NCI-H1417 (cell line): ENCODE measurements at regions not wholly inside any gene's neighbourhood (a gene's known extent, or its start where the extent isn't known, plus 50 kb on each side); places are given as distances from the start of the nearest gene placed in this dataset.

Source experiments
- DNase-seq, 3 experiments: peaks; one replicate each; lab custom pipeline; 2025; lab: John Stamatoyannopoulos, UW

DNA sequence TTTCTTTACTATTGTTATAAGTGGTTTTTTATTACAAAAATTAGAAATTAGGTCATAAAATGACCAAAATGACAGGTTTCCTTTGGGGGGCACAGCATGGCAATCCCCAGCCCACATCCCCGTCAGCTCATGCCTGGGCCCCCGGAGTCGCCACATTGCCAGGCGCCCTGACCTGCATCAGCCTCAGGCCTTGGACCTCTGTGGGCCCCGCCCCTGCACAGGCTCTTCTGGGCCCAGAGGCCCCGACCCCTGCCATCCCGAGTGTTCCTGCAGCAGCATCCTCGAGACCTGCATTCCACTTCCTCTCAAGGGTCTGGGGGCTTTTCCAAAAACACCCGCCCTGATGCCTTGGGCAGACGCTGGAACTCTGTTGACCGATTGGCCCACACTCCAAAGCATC, 391.1 kb upstream of the MGMT start:
- no peak for DNase-seq

DNA sequence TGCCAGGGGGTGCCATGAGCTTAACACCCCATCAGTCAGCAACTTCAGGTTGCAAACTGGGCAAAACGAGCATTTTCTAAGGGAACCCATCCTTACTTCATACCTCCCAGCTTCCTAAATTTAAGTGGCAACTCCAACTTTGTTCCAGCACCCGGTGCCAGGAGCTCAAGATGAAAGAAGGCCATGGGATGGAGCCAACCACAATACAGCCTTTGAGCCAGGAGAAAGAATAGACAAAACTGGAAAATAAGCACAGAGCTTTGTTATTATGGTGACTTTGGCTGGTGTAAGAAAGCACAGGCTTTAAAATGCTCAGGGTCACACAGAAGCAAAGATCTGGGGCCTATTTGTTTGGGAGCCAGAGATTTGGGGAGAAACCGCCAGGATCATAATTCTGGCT, 388.7 kb upstream of the MGMT start:
- no peak for DNase-seq

DNA sequence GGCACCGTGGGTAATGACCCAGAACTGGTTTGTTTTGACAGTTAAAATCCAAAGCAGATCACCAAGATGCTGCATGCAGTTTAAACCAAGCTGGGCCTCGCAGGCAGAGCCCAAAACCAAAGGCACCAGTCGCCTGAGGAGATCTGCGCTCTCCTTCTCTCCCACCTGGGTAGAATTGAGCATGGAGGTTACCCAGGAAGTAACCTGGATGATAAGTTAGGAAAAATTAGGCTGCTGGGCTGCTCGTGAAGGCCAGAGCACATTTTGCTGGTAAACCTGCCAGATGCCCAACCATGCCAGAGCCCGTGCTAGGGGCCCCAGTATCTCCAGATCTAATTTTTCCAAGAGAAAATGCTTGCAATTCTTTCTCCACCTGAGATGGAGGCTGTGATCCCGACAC, 388.3 kb upstream of the MGMT start:
- no peak for DNase-seq

DNA sequence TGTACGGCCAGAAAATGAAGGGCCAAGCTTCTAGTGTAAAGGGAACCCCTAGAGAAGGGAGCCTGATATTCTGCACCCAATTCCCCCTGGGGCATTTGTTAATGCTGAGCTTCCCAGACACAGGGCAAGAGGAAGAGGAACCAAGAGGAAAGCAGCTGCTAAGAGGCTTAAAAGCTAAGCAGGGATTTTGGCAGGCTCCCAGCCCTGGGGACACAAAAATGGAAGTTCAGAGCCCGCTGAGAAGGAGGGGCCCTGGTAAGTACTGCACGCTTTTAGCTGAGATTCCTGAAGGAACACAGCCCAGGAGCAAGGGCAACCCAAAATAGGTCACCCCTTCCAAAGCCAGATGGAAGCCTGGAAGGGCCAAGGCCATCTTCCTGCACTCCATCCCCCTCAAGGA, 387.3 kb upstream of the MGMT start:
- no peak for DNase-seq

DNA sequence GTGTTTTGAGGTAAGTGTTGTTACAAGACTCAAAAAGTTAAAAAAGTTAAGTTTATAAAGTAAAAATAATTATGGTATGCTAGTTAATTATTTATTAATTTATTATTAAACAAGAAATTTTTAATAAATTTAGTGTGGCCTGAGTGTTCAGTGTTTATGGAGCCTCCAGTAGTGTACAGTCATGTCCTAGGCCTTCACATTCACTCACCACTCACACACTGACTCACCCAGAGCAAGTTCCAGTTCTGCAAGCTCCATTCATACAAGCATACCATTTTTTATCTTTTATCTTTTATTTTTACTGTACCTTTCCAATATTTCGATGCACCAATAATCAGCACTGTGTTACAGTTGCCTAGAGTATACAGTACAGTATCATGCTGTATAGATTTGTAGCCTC, 381.2 kb upstream of the MGMT start:
- no peak for DNase-seq

DNA sequence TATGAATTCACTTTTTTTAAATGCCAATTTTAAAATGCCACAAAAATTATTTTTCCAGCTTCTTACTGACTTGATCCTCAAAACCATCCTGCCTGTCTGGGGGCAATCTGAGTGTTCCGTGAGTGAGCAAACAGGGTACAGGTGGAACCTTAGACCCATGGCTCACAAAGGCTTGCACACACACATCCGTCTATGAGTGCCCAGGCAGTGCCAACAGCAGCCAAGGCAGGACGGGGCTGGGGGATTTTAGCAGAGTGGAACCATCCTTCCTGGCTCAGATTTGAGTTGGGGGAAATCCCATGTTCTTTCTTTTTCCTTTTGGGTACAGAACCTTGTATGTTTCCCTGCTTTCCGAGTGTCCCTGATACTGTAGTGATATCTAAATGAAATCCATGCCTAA, 377.7 kb upstream of the MGMT start:
- DNase-seq: no peak

DNA sequence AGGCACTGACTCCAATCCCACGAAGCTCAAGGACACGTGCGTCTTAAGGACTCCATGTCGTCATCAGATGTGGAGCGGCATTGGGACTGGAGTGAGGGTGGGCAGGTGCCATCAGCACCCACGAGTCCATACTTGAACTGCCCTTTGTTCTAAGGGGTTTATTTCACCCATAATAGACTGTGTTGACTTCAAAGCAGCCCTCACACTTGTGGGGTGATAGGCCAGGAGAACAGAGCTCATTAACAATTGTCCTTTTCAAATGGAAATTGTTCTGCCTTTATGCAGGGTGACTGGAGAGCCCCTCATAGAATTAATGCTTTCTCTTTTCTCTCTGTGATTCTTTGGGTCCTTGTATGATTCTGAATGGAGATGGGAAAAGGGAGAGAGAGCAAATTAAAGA, 376.9 kb upstream of the MGMT start:
- no peak for DNase-seq

DNA sequence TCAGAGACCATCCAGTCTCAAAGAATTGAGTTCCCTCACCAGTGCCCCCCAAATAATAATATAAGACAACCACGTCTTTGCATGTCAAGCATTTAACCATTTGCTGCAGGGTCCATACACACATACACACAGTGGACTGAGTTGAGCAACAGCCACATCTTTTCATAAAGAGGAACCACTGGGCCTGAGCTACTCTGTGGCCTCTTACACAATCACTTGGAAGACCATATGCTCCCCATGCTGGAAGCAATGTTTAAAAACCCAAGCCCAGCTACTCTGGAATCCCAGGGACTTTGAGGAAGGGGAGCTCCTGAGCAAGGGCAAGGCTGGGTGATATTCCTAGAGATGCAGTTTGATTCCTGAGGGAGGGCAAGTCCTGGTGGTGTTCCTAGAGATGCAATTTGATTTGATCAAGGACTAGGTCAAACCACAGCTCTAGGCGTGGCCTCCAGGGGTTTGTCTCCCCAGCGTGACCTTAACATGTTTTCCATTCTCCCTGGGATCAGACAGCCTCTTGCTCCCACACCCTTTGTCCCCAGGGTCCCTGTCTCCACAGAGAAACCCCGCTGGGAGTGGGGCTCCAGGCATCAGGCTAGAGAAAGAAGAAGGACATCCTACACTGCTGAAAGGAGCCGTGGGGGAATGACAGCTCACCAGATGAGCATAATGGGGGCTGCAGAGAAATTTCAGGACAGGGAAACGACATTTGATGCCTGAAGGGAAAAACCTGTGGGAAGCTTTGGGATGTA, 376.2 kb upstream of the MGMT start:
- no peak for DNase-seq

DNA sequence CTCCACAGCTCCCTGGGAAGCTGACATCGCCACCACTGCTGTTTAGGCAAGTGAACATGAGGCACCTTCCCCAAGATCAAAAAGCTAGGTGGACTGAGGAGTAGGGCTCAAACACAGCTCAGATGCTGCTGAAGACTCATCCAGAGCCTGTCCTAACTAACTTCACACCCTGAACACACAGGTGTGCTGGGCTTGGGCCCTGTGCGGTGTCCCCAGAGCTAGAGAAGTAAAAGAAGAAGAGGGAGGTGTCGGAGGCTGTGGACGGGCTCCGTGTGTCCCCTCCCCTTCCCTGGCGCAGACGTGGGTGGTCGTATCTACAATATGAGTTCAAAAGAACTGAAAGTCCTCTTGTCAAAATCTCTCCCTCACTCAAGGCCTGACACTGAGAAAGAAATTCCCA, 373.4 kb upstream of the MGMT start:
- no peak for DNase-seq

DNA sequence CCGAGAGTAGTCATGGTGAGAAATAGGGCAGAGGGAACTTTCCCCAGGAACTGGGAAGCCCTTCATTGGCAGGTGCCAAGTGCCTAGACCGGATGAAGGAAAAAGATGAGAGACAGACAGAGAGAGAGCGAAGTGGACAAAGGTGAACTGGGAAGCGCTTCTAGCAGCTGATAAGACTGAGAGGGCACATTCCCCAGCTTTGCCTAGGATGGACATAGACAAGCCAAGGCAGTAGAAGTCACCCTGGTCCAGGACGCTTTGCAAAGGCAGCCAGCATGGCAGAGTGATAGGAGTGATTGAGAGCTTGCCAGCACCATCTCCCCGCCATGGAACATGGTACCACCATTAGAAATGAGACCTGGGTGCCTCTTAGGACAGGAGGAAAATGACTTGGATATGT, 372.8 kb upstream of the MGMT start:
- DNase-seq: no peak

DNA sequence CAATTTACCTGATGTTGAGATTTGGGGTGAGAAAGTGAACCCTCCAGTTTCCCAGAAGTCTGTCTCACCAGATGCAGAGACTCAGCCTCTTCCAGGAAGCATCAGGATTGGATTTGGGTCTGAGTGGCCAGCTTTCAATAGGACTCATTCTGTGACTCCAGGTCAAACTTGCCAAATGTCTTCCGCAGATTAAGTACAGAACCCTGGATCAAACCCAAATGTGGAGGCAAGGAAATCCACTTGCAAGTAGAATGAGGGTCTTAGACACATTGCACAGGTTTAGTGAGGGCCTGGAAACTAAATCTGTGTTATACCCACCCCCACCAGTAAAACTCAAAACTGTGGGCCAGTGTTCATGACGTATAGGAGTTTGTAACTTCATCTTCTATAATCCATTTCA, 372.2 kb upstream of the MGMT start:
- DNase-seq: no peak

DNA sequence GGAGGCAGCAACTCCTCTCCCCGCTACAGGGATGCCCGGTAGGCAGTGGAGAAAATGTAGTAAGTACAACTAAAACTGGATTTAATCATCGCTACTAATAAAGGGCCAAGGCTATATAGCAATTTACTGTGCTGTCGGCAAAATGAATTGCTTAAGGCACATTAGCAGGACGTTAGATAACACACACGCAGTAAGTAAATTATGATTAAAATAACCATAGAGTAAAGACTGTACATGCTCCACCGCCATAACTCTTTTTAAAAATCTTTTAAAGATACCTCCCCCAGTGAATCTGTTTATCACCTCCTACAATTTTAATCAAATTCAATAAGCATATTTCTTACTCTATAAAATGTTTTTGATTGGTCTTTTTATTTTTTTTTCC, 371.4 kb upstream of the MGMT start:
- DNase-seq: no peak

DNA sequence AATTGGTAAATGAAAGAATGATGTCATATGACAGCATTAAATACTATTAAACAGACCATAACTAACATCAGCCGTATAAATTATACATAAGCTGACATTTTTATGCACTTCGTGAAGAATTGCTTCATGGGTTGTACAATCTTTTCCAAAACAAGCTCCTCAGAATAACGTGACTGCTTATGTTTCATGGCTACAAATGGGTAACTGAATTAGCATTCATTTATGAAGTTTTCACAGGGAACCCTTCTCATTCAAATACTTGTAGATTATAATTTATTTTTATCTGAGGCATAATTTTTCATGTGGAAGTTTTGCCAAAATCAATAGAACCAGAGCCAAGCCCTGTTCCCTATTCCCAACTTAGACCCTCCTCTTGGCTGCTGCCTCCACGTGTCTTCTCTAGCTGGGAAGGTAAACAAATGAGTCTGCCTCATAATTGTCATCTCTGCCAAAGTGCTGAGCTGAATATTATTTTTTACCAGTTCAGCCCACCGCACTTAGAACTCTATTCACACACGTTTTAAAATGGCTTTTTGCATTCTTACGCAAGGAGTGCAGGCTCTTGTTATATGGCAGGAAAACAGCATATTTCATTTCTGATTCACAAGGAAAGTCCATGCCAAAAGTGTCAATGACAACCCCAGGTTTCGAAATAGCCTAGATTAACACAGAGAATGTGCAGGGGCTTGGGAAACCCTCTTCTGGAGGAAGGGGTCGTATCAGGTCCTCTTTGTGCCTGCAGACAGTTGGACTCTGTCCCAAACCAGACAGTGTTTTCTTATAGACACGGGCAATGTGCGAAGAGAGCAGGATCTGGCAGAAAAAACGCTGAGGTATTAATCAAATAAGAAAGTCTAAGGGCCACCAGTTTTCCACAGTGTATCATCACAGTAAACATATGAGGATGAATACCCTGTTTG, 370.7 kb upstream of the MGMT start:
- no peak for DNase-seq

DNA sequence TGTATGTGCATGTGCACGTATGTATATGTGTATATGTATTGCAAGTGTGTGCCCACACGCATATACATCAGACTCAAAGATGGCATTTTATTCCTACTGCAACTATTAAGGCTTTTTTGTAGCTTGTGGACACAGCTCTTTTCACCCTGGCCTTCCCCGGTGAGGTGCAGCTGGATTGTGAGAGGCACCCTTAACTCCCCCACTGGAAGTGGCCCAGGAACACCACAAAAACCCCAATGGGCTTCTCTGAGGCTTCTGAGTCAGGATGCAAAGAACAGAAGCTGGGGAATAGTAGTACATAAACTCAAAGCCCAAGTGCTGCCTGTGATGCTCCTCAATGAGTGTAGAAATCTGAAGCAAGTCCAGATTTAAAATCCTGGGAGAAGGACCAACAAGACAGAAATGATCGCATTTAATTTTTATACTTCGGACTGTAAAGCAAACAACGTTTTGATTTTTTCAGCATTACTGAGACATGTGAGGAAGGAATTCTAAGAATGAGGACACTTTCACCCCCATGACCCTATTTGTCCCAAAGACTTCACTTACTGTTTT, 369.2 kb upstream of the MGMT start:
- no peak for DNase-seq

DNA sequence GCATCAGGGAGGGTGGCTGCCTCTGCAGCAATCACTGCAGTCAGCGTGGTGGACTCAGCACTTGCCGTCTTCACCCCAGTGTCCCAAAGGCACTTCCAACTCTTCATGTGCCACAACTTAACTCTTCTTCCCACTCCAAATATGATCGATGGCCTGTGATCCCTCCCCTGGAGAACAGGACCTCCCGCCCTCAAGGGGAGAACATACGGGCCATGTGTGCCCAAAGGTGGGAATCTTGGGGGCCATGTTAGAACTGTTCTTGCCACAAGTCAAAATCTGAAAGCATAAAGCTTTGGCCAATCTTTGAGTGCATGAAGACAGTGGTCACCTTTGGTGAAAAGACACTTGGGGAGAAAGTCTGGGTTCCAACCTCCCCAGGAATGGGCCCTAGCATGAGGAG, 368.5 kb upstream of the MGMT start:
- DNase-seq: no peak

DNA sequence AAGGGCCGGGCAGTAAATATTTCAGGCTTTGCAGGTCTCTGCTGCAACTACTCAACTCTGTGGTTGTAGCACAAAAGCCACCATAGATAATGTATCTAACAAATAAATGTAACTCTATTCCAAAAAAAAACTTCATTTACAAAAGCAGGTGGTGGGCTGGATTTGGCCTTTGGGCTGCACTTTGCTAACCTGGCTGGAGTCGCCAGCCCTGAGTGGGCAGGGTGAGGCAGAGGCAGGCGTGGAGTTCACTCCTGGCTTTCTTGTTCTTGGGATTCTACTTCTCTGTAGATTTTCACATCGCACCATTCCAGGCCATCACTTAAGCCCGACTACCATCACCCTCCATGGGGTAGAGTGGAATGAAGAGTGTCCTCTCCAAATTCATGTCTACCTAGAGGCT, 367.6 kb upstream of the MGMT start:
- no peak for DNase-seq

DNA sequence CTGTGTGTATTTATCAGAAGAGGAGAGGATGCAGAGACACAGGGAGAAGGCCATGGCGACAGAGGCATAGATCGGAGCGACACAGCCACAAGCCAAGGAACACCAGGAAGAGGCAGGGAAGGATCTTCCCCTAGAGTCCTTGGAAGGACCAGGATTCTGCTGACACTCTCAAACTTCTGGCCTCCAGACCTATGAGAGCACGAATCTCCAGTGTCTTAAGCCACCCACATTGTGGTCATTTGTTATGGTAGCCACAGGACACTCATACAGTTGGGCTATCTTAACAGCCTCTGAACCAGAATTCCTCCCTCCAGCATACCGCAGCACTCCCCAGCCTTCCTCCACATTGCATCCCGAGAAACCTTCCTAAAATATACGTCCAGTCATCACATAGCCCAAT, 367.0 kb upstream of the MGMT start:
- no peak for DNase-seq

DNA sequence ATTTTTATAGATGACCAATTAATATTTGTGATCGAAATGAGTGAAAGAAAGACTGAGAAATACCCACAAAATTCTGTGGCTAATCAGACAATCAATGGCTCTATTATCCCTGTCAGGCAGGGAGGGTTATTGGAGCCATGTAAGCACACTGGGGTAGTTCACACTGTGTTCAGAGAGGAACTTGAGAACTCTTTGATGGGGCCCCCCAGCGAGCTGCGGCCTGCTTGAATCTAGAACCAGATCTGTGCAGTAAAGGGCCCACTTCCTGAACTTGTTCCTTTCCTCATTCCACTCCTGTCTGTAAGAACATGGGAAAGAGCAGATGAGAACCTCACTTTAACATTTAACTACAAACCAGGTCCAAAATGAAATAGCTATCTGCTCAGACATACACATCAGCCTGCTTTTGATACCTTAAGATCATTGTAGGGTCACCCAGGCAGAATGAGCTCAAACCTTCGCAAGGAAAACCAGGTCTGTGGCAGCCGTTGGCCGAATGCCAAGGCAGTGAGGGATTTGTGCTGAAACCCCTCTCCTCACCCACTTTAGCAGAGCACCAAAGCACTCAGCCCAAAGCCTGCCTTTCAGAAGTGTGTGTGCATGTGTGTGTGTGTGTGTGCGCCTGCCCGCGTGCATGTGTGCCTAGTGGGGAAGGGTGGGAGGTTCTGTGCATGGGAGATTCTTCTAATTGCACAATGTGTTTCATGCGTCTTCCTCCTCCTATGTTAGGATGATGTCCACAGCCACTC, 365.6 kb upstream of the MGMT start:
- no peak for DNase-seq

DNA sequence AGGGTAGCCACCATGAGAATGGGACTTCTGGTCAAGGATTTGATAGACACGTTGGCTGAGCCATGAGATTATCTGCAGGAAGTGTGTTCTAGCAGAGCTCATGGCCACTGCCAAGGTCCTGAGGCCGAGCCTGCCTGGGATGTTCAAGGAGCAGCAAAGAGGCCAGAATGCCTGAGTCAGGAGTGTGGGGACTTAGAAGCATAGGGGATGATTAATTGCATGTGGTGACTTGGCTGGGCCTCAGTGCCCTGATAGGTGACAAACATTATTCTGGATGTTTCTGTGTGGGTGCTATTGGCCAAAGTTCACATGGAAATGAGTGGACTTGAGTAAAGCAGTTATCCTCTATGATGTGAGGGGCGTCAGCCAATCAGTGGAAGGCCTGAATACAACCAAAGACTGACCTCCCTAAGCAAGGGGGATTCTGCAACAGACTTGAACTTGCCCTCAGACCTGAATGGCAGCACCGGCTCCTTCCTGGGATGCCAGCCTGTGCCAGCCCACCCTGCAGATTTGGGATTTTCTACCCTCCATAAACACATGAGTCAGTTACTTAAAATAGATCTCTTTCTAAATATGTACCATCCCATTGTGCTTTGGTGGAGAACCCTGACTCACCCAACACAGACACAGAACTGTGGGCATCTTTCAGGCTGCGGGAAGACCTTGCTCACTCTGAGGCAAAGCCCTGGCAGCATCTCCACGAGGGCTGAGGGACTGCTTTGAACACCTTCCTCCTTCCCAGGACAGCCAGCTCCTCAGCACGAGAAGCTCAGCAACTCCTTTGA, 363.9 kb upstream of the MGMT start:
- DNase-seq: no peak

DNA sequence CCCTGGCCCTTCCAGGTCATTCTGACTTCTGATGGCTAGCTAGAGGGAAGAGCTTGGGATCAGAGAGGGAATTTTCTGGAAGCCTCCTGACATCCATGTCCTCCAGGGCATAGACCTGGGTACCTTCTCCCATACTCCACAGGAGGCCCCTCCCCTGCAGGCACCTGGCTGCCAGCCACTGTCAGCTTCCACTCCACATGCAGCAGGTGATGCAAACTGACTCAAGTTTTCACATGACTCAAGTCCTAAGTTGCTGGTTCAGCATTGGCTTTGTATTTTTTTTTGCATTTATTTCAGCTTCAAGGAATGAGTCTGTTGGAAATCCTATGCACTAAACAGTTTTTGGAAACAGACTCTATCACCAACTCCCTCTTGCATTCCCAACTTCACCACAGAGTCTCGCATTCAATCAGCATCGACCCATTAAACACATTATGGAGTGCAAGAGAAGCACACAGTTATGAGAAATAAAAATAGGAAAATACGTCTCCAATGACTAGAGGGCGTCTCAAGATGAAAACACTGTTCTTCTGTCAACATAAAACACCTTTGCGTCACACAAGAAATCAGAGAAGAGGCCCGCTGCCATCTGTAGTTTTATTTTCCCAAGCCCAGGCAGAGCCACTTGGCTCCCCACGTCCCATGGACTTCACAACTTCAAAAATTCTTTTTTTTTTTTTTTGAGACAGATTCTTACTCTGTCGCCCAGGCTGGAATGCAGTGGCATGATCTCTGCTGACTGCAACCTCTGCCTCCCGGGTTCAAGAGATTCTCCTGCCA, 362.6 kb upstream of the MGMT start:
- DNase-seq: no peak

DNA sequence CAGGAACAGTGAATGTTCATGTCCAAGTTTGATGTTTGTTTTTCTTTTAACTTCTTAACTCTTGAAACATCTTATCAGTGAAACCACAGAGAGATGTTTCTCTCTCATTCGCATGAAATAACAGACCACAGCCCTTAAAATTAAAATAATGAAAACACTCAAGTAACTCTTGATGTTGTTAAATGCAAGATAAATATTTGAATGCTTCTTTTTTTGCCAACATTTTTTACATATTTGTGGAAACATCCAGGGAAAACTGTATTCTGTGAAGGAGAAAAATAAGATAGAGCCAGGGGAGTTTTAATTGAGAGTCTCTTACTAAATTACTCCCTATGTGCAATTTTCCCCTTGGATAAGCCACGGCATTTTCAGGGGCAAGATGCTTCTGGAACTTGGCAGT, 361.8 kb upstream of the MGMT start:
- DNase-seq: no peak
